T-helper 1 cell treated with Interleukin-12 subunit alpha and Interleukin-12 subunit beta and Interleukin-4 antibody, amounts not matched to agents 30 μg/mL and 1 μg/mL, for 36 hours (primary cell): ENCODE measurements at regions not wholly inside any gene's neighbourhood (a gene's known extent, or its start where the extent isn't known, plus 50 kb on each side); places are given as distances from the start of the nearest gene placed in this dataset.

Experiments
- H3K27ac Mint-ChIP-seq: one replicate; pipeline ENCODE4 v1.8.0; 2021; ENCODE audit warnings: mild to moderate bottlenecking, mixed read lengths
- H3K27me3 Mint-ChIP-seq: one replicate; pipeline ENCODE4 v1.8.0; 2021; ENCODE audit warnings: low read depth, mixed read lengths
- H3K36me3 Mint-ChIP-seq: one replicate; pipeline ENCODE4 v1.8.0; 2021; ENCODE audit warnings: low read depth, mixed read lengths
- H3K4me1 Mint-ChIP-seq: one replicate; pipeline ENCODE4 v1.8.0; 2021; ENCODE audit warnings: low read depth, mixed read lengths
- H3K4me3 Mint-ChIP-seq: one replicate; pipeline ENCODE4 v1.8.0; 2021; ENCODE audit warnings: mild to moderate bottlenecking, moderate library complexity, mixed read lengths
- H3K9me3 Mint-ChIP-seq: one replicate; pipeline ENCODE4 v1.8.0; 2021; ENCODE audit warnings: mixed read lengths

DNA sequence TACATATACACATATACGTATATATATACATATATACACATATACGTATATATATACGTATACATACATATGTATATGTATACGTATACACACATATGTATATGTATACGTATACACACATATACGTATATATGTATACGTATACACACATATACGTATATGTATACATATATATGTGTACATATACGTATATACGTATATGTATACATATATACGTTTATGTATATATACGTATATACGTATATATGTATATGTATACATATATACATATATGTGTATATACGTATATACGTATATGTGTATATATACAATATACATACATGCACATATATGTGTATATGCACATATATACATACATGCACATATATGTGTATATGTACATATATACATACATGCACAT is 396.2 kb upstream of the DUSP10 start:
- H3K4me1 Mint-ChIP-seq, result no peaks in the 10 kb centered on the region
- H3K9me3 Mint-ChIP-seq, result peaks cover 6% of the 10 kb centered on the region
- H3K4me3 Mint-ChIP-seq, result no peak overlapping the region
- H3K36me3 Mint-ChIP-seq, result no peaks in the 10 kb centered on the region
- H3K27ac Mint-ChIP-seq, result no peak overlapping the region
- H3K27me3 Mint-ChIP-seq, result no peaks in the 10 kb centered on the region

- Mint-ChIP-seq H3K36me3 (no peaks in the 10 kb centered on the region), H3K27ac (no peak overlapping the region), H3K4me1 (no peaks in the 10 kb centered on the region), H3K27me3 (no peaks in the 10 kb centered on the region), H3K4me3 (no peak overlapping the region), H3K9me3 (peaks cover 6% of the 10 kb centered on the region)
Measured at GRCh38 chr1:222136869-222137268, 395.0 kb upstream of the DUSP10 start.

DNA sequence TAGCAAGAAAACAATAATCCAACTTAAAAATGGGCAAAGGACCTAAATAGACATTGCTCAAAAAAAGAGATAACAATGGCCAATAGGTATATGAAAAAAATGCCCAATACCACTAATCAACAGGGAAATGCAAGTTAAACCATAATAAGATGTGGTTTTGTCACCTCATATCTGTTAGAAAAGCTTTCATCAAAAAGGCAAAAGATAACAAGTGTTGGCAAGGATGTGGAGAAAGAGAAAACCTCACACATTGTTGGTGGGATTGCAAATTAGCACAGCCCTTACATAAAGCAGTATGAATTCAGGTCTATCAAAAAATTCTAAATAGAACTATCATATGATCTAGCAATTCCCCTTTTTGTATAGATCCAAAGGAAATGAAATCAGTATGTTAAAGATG is 387.2 kb upstream of the DUSP10 start:
- H3K4me1 Mint-ChIP-seq, result no peaks in the 10 kb centered on the region
- peaks cover 3% of the 10 kb centered on the region for H3K27me3 Mint-ChIP-seq
- H3K4me3 Mint-ChIP-seq, result no peak overlapping the region
- H3K9me3 Mint-ChIP-seq, result no peaks in the 10 kb centered on the region
- H3K36me3 Mint-ChIP-seq, result no peaks in the 10 kb centered on the region
- no peak overlapping the region for H3K27ac Mint-ChIP-seq

DNA sequence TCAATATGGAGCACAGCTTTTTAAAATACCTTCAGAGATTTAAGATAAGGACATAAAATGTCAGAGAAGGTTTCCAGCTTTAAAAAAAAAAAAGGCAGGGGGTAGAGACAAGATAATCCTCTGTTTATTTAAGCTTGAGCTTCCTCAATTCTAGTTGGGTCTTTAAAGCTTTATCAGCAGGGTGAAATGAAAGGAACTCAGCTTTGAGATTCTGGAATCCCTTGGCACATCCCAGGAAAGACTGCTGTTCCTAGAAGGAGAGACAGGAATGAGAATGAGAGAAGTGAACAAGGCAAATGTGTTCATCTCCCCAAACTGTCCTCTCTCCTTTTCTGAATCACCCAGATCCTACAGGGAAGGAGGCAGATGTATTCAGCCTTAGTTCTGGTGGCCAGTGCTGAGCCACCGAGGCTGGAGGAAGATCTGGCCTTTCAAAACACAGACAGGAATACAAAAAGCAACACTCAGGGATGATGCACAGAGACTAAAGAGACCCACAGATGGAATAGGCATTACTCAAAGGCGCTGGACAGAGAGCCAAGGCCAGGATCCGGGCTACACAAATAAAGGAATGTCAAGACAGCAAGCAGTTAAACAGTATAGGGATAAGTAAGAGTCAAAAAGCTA is 385.8 kb upstream of the DUSP10 start:
- H3K36me3 Mint-ChIP-seq, result no peaks in the 10 kb centered on the region
- H3K27ac Mint-ChIP-seq, result no peak overlapping the region
- peaks cover 3% of the 10 kb centered on the region for H3K27me3 Mint-ChIP-seq
- H3K4me1 Mint-ChIP-seq, result no peaks in the 10 kb centered on the region
- no peak overlapping the region for H3K4me3 Mint-ChIP-seq
- H3K9me3 Mint-ChIP-seq, result no peaks in the 10 kb centered on the region

GRCh38 chr1:222127096-222127495 is 385.2 kb upstream of the DUSP10 start:
- Mint-ChIP-seq H3K4me3 (no peak overlapping the region), H3K4me1 (no peaks in the 10 kb centered on the region), H3K27ac (no peak overlapping the region), H3K36me3 (no peaks in the 10 kb centered on the region), H3K9me3 (no peaks in the 10 kb centered on the region), H3K27me3 (peaks cover 3% of the 10 kb centered on the region)

- Mint-ChIP-seq H3K27ac (no peak overlapping the region), H3K36me3 (no peaks in the 10 kb centered on the region), H3K4me3 (no peak overlapping the region), H3K4me1 (no peaks in the 10 kb centered on the region), H3K9me3 (no peaks in the 10 kb centered on the region), H3K27me3 (peaks cover 3% of the 10 kb centered on the region)
Measured at GRCh38 chr1:222126052-222126451, 384.2 kb upstream of the DUSP10 start.

GRCh38 chr1:222124602-222125001 is 382.7 kb upstream of the DUSP10 start:
- Mint-ChIP-seq H3K27ac (no peak overlapping the region), H3K4me3 (no peak overlapping the region), H3K36me3 (no peaks in the 10 kb centered on the region)

GRCh38 chr1:222123111-222123510 is 381.2 kb upstream of the DUSP10 start:
- H3K36me3 Mint-ChIP-seq, result no peaks in the 10 kb centered on the region
- H3K9me3 Mint-ChIP-seq, result no peaks in the 10 kb centered on the region
- H3K27ac Mint-ChIP-seq, result no peak overlapping the region
- peaks cover 3% of the 10 kb centered on the region for H3K27me3 Mint-ChIP-seq
- no peak overlapping the region for H3K4me3 Mint-ChIP-seq
- H3K4me1 Mint-ChIP-seq, result no peaks in the 10 kb centered on the region

More at GRCh38 chr1:222124602-222125001, 382.7 kb upstream of the DUSP10 start:
- no peaks in the 10 kb centered on the region for H3K4me1 Mint-ChIP-seq
- H3K9me3 Mint-ChIP-seq, result no peaks in the 10 kb centered on the region
- H3K27me3 Mint-ChIP-seq, result peaks cover 3% of the 10 kb centered on the region

DNA sequence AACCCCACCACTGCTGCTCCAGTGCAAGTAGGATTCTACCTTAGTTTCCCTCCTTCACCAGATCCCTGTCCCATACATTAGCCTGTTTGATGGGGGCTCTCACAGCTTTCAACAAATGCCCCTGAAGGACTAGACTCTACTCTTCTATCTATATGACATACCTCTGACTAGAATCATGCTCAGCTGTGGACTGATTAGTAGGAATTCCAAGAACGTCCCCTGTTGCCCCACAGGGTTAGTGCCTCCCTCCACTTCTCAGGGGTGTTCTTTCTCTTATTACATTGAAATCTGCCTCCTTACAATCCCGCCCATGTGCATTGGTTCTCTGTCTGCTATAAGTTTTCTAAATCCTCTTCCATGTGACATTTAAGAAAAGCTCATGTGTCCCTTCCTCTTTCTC is 375.9 kb upstream of the DUSP10 start:
- no peak overlapping the region for H3K27ac Mint-ChIP-seq
- no peaks in the 10 kb centered on the region for H3K4me1 Mint-ChIP-seq
- no peaks in the 10 kb centered on the region for H3K9me3 Mint-ChIP-seq
- no peaks in the 10 kb centered on the region for H3K36me3 Mint-ChIP-seq
- no peaks in the 10 kb centered on the region for H3K27me3 Mint-ChIP-seq
- no peak overlapping the region for H3K4me3 Mint-ChIP-seq

- Mint-ChIP-seq H3K36me3 (no peaks in the 10 kb centered on the region), H3K9me3 (no peaks in the 10 kb centered on the region), H3K27me3 (no peaks in the 10 kb centered on the region), H3K27ac (no peak overlapping the region), H3K4me3 (no peak overlapping the region), H3K4me1 (no peaks in the 10 kb centered on the region)
Measured at GRCh38 chr1:222114536-222115156, 372.8 kb upstream of the DUSP10 start.

DNA sequence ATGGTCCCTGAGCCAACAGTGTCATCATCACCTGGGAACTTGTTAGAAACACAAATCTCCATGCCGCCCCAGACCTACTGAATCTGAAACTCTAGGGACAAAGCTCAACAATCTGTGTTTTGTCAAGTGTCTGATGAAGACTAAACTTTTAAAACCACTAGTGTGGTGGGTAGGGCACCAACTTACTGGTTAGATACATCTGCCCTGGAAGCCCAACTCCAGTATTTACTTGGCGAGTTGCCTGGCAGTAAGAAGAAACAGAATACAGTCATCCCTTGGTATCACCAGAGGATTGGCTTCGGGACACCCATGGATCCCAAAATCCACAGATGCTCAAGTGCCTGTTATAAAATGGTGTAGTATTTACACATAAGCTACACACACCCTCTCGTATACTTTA is 367.9 kb upstream of the DUSP10 start:
- no peaks in the 10 kb centered on the region for H3K27me3 Mint-ChIP-seq
- H3K9me3 Mint-ChIP-seq, result no peaks in the 10 kb centered on the region
- H3K4me3 Mint-ChIP-seq, result no peak overlapping the region
- no peaks in the 10 kb centered on the region for H3K4me1 Mint-ChIP-seq
- no peak overlapping the region for H3K27ac Mint-ChIP-seq
- no peaks in the 10 kb centered on the region for H3K36me3 Mint-ChIP-seq

DNA sequence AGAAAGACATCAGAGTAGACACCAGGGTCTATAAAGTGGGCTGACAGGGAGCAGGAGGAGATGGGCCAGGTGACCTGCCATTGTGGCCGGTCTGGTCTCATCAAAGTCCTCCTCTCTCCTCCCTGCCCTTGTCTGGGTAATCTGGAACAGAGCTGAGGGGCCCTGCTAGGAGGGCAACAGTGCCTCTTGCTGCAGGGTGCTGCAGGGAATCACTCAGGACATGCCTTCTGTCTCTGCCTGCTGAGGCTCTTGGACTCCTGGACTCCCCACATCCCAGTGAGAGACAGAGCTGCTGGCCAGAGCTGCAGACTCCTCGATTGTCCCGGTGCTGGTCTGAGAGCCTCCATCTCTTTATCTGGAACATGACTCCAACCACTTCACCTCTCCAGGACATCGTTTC is 366.1 kb upstream of the DUSP10 start:
- Mint-ChIP-seq H3K36me3 (no peaks in the 10 kb centered on the region), H3K4me3 (no peak overlapping the region), H3K4me1 (no peaks in the 10 kb centered on the region), H3K27ac (no peak overlapping the region), H3K9me3 (no peaks in the 10 kb centered on the region), H3K27me3 (no peaks in the 10 kb centered on the region)

GRCh38 chr1:222107267-222107666 is 365.4 kb upstream of the DUSP10 start:
- Mint-ChIP-seq H3K27ac (no peak overlapping the region), H3K27me3 (no peaks in the 10 kb centered on the region), H3K4me1 (no peaks in the 10 kb centered on the region), H3K4me3 (no peak overlapping the region), H3K9me3 (no peaks in the 10 kb centered on the region), H3K36me3 (no peaks in the 10 kb centered on the region)

DNA sequence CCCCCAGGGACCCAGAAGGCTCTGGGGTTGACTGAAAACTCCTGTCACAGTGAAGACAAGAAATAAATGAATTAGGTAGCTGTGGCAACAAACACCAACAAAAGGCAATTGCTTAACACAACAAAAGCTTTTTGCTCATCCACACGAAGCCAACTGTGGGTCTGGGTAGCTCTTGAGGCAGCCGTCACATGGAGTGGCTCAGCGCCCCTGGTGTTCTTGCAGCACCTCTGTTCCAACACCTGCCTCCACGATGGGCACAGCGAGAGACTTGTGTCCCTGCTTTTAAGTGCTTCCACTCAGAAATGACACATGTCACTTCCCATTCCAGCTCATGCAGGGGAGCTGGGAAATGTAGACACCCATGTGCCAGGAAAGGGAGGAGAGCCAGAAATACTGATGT is 364.5 kb upstream of the DUSP10 start:
- Mint-ChIP-seq H3K27me3 (no peaks in the 10 kb centered on the region), H3K4me1 (no peaks in the 10 kb centered on the region), H3K9me3 (no peaks in the 10 kb centered on the region), H3K36me3 (no peaks in the 10 kb centered on the region), H3K27ac (no peak overlapping the region), H3K4me3 (no peak overlapping the region)

- Mint-ChIP-seq H3K27me3 (no peaks in the 10 kb centered on the region), H3K27ac (no peak overlapping the region), H3K36me3 (no peaks in the 10 kb centered on the region), H3K4me1 (no peaks in the 10 kb centered on the region), H3K9me3 (no peaks in the 10 kb centered on the region), H3K4me3 (no peak overlapping the region)
Measured at GRCh38 chr1:222105861-222106260, 364.0 kb upstream of the DUSP10 start.

DNA sequence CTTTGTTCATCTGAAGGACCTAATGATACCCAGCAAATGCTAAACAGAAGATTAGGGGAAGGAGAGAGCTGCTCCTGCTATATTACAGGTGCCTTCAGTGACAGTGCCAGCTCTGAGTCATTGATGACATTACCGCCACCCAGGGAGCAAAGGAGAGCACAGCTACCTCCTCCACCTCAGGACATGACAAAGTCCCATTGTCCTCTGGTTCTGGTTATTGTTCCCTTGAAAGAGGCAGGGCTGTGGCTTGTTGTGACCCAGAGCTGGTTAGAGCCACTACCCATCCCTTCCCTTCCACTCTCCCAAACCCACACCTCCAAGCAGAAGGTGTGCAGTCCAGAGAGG is 363.5 kb upstream of the DUSP10 start:
- H3K4me1 Mint-ChIP-seq, result no peaks in the 10 kb centered on the region
- no peaks in the 10 kb centered on the region for H3K36me3 Mint-ChIP-seq
- H3K27me3 Mint-ChIP-seq, result no peaks in the 10 kb centered on the region
- no peak overlapping the region for H3K27ac Mint-ChIP-seq
- no peak overlapping the region for H3K4me3 Mint-ChIP-seq
- no peaks in the 10 kb centered on the region for H3K9me3 Mint-ChIP-seq
